Loucy (cell line): ENCODE measurements at regions not wholly inside any gene's neighbourhood (a gene's known extent, or its start where the extent isn't known, plus 50 kb on each side); places are given as distances from the start of the nearest gene placed in this dataset.
"Not testable (repeated sequence)": the region's sequence is repeated elsewhere in the genome, so short reads cannot be mapped to it uniquely, and the experiment has no call there.

Experiments
- H2AFZ ChIP-seq: fragments of 200-600 bp; sonication (generic); 2 replicates; pipeline ENCODE4 v1.6.0; 2016; ENCODE audit warnings: antibody characterized with exemption, mild to moderate bottlenecking, low read length, moderate library complexity
- H3F3A ChIP-seq: fragments of 200-600 bp; 2 replicates; pipeline ENCODE4 v1.6.0; 2016; ENCODE audit warnings: antibody characterized with exemption, low read depth, mild to moderate bottlenecking
- H3K27me3 ChIP-seq: fragments of 200-600 bp; sonication (generic); 2 replicates; pipeline ENCODE4 v1.6.1; 2014; ENCODE audit warnings: low read length, mild to moderate bottlenecking; ENCODE audit not compliant: insufficient read depth, poor library complexity, severe bottlenecking
- H3K36me3 ChIP-seq: fragments of 200-600 bp; sonication (generic); 2 replicates; pipeline ENCODE4 v1.6.1; 2016; ENCODE audit warnings: low read length; ENCODE audit not compliant: insufficient read depth
- H3K4me1 ChIP-seq: fragments of 200-600 bp; sonication (generic); 2 replicates; pipeline ENCODE4 v1.5.1; 2014; ENCODE audit warnings: low read length, mild to moderate bottlenecking; ENCODE audit not compliant: insufficient read depth, poor library complexity, severe bottlenecking
- H3K4me2 ChIP-seq: fragments of 200-600 bp; sonication (generic); 2 replicates; pipeline ENCODE4 v1.6.0; 2014; ENCODE audit warnings: antibody characterized with exemption, low read length, low read depth, mild to moderate bottlenecking; ENCODE audit not compliant: poor library complexity, severe bottlenecking
- H3K4me3 ChIP-seq: fragments of 200-600 bp; sonication (generic); 2 replicates; pipeline ENCODE4 v1.5.1; 2014; ENCODE audit warnings: low read length, mild to moderate bottlenecking, mixed read lengths; ENCODE audit not compliant: poor library complexity, severe bottlenecking
- H3K79me2 ChIP-seq: fragments of 200-600 bp; sonication (generic); 2 replicates; pipeline ENCODE4 v1.6.1; 2014; ENCODE audit warnings: low read length; ENCODE audit not compliant: insufficient read depth
- H3K9ac ChIP-seq: fragments of 200-600 bp; sonication (generic); 2 replicates; pipeline ENCODE4 v1.6.0; 2014; ENCODE audit warnings: mild to moderate bottlenecking, low read depth, low read length, moderate library complexity; ENCODE audit not compliant: poor library complexity, severe bottlenecking
- H3K9me2 ChIP-seq: fragments of 200-600 bp; sonication (generic); replicated peaks from 2 replicates; pipeline ENCODE4 v1.6.1; 2016; ENCODE audit warnings: low read depth, low read length, mixed read lengths
- H3K9me3 ChIP-seq: fragments of 200-600 bp; sonication (generic); 2 replicates; pipeline ENCODE4 v1.6.1; 2014; ENCODE audit warnings: mild to moderate bottlenecking, antibody characterized with exemption, low read length, low read depth; ENCODE audit not compliant: insufficient read depth
- H4K20me1 ChIP-seq: fragments of 200-600 bp; sonication (generic); 2 replicates; pipeline ENCODE4 v1.6.0; 2014; ENCODE audit warnings: antibody characterized with exemption, low read length, mild to moderate bottlenecking; ENCODE audit not compliant: insufficient read depth, poor library complexity, severe bottlenecking
- EZH2phosphoT487 ChIP-seq: fragments of 200-600 bp; IDR thresholded peaks from 2 replicates; pipeline ENCODE4 v1.6.1; 2018; ENCODE audit warnings: antibody characterized with exemption, mild to moderate bottlenecking, moderate library complexity, borderline replicate concordance
- TF ChIP-seq, protein P1 (sequence below): fragments of 200-600 bp; sonication (generic); conservative IDR thresholded peaks from 2 replicates; pipeline ENCODE4 v1.5.1; 2014; ENCODE audit warnings: mild to moderate bottlenecking, antibody characterized with exemption, low read length

DNA sequence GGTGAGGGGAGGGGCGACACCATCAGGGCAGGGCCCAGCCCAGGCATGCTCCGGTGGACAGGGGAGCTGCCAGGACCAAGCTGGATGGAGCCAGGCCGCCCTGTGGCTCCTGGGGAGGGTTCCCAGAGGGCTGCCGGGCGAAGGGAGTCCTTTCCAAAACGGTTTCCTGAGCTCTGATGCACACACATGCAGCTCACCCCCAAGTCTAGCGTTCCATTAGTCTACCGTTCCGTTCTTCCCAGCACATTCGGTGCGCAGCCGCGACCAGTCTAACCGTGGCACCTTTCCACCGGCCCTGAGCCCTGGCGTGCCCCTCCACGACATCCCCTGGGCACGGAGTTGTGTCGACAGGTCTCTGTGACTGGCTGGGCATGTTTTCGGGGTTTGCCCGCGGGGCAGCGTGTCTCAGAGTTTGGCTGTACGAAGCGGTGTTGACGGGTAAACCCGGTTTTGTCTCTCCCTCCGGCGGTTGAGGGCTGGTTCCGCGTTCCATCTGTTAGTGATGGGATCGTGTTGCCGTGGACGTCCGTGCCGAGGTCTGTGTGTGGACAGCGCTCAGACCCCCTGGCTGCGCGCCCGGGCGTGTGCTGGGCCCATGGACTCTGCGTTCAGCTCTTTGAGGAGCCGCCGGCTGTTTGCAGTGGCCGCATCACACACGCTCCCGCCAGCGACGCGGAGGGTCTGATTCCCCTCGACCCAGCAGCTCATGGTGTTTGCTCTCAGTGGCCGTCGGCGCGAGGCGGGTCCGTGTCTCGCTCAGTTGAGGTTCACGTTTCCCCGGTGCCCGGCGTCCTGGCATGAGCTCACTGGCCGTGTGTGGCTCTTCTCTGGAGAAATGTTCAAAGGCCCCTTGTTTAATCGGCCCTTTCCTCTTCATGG lies 121.2 kb downstream of the IGLL1 start:
- Histone ChIP-seq H3K4me1 (peaks cover 75% of the 10 kb centered on the region), H3K9ac (peak overlapping the region; percentile 79), H3K4me3 (peak overlapping the region; percentile 66), H2AFZ (no peak overlapping the region), H3F3A (no peaks in the 10 kb centered on the region), H3K9me2 (no peaks in the 10 kb centered on the region), H4K20me1 (no peaks in the 10 kb centered on the region), H3K27me3 (no peaks in the 10 kb centered on the region), H3K4me2 (peak overlapping the region; percentile 53), H3K79me2 (peaks cover 28% of the 10 kb centered on the region), H3K36me3 (no peaks in the 10 kb centered on the region), H3K9me3 (no peaks in the 10 kb centered on the region)
- no peak for TF ChIP-seq EZH2phosphoT487
- TF ChIP-seq, protein P1, sequence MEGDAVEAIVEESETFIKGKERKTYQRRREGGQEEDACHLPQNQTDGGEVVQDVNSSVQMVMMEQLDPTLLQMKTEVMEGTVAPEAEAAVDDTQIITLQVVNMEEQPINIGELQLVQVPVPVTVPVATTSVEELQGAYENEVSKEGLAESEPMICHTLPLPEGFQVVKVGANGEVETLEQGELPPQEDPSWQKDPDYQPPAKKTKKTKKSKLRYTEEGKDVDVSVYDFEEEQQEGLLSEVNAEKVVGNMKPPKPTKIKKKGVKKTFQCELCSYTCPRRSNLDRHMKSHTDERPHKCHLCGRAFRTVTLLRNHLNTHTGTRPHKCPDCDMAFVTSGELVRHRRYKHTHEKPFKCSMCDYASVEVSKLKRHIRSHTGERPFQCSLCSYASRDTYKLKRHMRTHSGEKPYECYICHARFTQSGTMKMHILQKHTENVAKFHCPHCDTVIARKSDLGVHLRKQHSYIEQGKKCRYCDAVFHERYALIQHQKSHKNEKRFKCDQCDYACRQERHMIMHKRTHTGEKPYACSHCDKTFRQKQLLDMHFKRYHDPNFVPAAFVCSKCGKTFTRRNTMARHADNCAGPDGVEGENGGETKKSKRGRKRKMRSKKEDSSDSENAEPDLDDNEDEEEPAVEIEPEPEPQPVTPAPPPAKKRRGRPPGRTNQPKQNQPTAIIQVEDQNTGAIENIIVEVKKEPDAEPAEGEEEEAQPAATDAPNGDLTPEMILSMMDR, result no peak

DNA sequence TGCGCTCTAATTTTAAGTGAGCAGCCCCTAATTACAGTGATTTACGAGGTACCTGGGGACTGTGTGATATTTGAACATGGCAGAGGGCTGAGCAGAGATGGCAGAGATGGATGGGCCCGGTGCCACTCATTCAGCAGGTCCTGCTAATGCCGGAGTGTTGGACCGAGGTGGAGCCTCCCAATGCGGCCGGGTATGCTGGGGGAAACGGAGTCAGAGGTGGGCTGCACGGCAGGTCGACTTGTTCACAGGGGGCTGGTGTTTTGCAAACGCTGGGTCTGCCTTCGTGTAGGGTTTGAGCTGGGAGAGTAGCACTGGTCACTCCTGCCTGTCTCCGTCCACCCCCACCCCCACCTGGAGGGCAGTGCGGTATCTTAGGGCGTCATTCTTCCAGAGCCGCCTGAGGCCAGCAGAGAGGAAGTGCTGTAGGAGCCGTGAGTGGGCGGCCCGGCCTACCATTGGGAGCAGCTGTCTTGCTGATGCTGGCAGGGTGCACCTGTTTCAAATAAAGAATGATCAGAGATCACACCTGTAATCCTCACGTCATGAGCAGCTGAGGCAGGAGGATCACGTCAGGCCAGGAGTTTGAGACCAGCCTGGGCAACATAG lies 122.6 kb downstream of the IGLL1 start:
- Histone ChIP-seq H3K4me3 (peak overlapping the region; percentile 66), H3K4me2 (peak overlapping the region; percentile 53), H3K9ac (peak overlapping the region; percentile 79), H2AFZ (no peak overlapping the region), H3K36me3 (no peaks in the 10 kb centered on the region), H3K4me1 (peaks cover 64% of the 10 kb centered on the region), H3K9me2 (no peaks in the 10 kb centered on the region), H3K27me3 (no peaks in the 10 kb centered on the region), H3K9me3 (no peaks in the 10 kb centered on the region), H4K20me1 (no peaks in the 10 kb centered on the region), H3K79me2 (peaks cover 28% of the 10 kb centered on the region), H3F3A (no peaks in the 10 kb centered on the region)
- TF ChIP-seq, protein P1, result no peak
- TF ChIP-seq EZH2phosphoT487, result no peak

DNA sequence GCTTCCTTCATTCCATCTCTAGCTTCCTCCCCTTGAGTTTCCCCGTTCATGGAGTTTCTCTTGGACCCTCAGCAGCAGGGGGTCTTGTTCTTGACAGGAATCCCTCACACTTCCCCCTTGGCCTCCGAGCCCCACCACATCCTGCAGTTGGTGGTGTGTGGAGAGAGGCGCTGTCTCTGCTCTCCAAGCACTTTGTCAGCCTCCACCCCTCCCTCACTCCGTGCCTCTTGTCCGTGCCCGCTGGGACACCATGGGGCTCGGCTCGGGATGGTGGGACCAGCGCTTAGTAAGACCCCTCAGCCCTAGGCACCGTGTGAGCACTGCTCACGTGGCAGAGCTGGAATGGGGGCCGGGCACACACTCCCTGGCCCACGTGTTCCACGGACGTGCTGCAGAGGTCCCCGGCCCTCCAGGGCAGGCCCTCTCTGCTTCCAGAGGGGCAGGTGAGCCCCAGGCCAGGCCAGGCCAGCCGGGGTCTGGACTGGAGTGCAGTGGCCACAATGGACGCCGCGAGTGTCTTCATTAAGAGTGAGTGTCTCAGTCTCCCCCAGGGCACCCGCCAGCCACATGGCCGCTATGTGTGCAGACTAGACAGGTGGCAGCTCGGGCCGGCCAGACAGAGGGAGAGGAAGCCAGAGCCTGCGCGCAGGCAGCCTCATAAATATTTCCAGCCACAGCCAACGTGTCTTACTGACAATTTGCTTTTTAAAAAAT lies 123.3 kb downstream of the IGLL1 start:
- Histone ChIP-seq H3K4me3 (peak overlapping the region; percentile 66), H3K9ac (peak overlapping the region; percentile 79), H2AFZ (0 out of 2 replicates have a peak overlapping the region, but pooled peaks have one; percentile 27), H3K4me1 (peaks cover 58% of the 10 kb centered on the region), H3K4me2 (peak overlapping the region; percentile 53), H3K79me2 (peaks cover 28% of the 10 kb centered on the region)
- H3K27me3 ChIP-seq, H3K9me3 ChIP-seq, H3K9me2 ChIP-seq, H3F3A ChIP-seq, H3K36me3 ChIP-seq, H4K20me1 ChIP-seq: not testable (repeated sequence)

DNA sequence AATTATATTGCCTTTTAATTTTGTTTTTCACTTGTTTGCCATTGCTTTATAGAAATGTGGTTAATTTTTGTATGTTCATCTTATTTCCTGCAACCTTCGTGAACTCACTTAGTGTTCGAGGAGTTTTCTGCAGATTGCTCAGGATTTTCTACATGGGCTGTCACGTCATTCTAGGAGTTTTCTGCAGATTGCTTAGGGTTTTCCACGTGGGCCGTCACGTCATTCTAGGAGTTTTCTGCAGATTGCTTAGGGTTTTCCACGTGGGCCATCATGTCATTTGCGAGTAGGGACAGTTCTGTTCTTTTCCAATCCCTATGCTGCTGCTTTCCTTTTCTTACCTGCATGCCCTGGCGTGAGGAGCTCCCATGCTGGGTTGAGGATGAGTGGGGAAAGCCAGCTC lies 125.7 kb downstream of the IGLL1 start:
- not testable (repeated sequence) for H2AFZ ChIP-seq, H3K4me3 ChIP-seq, H3F3A ChIP-seq, H3K9me2 ChIP-seq, H4K20me1 ChIP-seq, H3K4me2 ChIP-seq, H3K27me3 ChIP-seq, H3K9ac ChIP-seq, H3K36me3 ChIP-seq, H3K9me3 ChIP-seq
- peaks cover 37% of the 10 kb centered on the region for H3K4me1 ChIP-seq
- H3K79me2 ChIP-seq, result peaks cover 24% of the 10 kb centered on the region
